Germinal center (tissue), 1 donor: ENCODE measurements at regions not wholly inside any gene's neighbourhood (a gene's known extent, or its start where the extent isn't known, plus 50 kb on each side); places are given as distances from the start of the nearest gene placed in this dataset.

ENCODE experiments used
- DNase-seq: peaks from one replicate; pipeline ENCODE4 v3.0.0; 2012; ENCODE audit warnings: mixed read lengths, low spot score

DNA sequence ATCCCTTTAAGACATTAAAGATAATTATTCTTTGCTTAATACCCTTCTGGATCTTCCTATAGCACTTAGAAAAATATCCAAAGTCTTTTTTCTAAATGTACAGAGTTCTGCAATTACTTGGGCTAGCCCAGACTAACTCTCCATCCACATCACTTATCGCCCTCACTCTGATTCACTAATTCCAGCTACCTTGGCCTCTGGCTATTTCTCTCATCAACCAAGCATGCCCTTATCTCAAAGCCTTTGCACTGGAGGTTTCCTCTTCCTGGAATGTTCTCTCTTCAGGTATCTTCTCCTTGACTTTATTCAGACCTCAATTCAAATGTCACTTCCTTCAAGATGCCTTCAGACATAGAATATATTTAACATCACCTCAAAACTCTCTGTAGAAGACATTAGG is 345.1 kb upstream of the SMIM31 start:
- DNase-seq = no peak

DNA sequence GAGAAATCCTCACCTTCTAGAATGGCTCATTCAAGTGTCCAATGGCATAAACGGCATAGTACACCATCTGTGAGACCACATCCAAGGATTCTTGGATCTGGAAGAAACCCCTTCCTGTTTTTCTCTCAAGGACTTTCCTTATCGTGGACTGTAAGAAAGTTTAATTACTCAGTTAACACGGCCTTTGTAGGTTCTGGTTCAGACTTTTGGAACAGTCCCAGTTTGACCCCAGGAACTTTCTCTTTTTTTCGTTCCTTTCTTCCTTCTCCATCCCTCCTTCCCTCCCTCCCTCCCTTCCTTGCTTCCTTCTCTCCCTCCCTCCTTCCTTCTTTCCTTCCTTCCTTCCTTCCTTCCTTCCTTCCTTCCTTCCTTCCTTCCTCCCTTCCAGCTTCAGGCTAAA is 343.5 kb upstream of the SMIM31 start:
- DNase-seq = no peak

DNA sequence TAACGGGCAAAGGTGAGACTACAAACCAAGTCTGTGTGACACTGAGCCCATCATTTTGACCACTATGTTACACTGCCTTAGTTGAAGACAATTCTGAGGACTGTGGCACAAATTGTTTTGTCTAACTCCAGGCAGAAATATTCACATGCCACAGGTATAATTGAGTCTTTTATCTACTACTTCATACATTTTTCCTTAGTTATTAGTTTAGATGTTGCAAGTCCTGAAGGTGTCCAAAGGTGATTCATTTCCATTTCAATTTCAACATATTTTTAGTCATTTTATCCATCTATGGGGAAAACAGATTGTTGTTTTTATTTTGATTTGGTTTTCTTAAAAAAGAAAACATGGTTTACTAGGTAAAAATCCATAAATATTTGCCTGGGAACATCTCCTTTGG is 341.7 kb upstream of the SMIM31 start:
- no peak for DNase-seq

DNA sequence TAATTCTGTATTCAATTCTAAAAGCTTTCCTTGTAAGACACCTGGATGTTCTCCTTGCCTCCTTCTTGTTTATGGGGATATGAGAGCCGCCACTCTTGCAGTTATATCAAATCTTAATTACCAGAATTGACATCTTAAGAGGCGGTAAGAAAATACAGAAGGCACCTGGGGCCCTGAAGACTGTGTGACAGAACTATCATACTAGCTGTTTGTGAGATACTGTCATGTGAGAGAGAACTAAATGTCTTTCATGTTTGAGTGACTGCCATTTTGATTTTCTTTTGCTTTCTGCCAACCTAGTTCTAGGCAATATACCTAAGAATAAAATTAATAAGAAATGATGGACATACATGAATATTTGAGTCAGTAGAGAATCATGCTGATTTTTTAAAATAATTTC is 340.2 kb upstream of the SMIM31 start:
- no peak for DNase-seq

DNA sequence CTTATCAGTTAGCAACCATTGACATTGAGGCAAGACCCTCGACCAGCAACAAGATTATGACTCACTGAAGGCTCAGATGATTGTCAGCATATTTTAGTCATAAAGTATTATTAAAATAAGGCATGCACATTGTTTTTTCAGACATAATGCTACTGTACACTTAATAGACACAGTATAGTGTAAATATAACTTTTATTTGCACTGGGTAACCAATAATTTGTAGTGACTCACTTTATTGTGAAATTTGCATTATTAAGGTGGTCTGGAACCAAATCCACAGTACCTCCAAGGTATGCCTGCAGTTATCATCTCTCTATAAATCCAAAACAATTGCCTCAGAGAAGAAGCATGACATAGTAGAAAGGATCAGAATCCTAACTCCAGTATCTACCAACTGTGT is 330.1 kb upstream of the SMIM31 start:
- DNase-seq = no peak

DNA sequence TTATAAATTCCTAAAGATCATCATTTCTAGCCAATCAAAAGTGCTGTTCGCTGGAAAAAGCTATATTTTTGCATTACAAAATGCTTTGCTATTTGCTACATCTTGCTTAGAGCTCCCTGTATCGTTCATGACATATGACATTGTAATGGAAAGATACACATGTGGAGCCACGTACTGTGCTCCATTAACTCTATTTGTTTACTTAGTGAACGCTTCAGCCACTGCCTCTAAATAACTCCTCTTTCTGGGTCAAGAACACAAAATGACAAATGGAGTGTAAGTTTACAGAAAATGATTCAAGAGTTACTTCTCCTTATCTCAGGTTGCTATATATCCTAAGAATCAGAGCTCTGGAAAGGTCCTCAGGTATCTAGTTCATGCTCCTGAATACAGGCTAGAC is 329.1 kb upstream of the SMIM31 start:
- no peak for DNase-seq

DNA sequence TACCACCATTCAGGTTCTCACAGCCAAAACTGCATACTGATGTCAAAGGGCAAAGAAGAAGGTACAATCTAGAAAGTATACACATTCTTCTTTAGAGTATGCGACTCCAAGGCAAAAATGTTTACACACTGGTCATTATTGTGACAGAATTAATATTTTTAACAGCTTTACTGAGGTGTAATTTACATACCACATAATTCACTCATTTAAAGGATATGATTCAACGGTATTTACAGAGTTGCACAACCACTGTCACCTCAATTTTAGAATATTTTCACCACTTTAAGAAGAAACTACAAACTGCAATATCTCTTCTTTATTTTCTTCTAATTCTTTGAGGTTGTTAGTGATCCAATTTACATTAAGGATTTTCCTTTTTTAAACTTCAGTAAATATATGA is 325.4 kb upstream of the SMIM31 start:
- DNase-seq = no peak

DNA sequence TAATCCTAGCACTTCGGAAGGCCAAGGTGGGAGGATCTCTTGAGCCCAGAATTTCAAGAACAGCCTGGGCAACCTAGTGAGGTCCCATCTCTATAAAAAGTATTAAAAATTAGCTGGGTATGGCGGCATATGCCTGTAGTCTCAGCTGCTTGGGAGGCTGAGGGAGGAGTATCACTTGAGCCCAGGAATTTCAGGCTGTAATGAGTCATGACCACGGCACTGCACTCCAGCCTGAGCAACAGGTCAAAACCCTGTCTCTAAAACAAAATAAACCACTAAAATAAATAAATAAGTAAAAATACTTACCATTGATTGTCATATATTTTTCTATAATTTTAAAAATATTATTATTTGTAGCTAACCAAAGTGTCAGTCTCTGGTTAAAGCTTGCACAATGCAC is 315.6 kb upstream of the SMIM31 start:
- DNase-seq = no peak

DNA sequence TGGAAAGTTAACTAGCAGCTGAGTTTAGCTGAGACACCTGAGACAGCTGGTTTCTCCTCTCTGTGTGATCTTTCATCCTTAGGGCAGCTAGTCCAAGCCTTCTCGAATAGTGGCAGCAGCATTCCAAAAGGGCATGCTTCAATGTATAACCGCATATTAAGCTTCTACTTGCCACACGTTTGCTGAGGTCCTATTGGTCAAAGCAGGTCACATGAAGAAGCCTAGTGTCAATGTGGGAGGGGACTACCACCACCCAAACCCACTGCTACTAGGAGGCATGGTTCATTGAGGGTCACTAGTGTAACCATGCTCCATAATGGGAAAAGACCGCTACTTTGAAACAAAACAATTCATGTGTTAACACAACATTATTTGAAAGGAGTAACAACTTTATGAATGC is 314.9 kb upstream of the SMIM31 start:
- no peak for DNase-seq

DNA sequence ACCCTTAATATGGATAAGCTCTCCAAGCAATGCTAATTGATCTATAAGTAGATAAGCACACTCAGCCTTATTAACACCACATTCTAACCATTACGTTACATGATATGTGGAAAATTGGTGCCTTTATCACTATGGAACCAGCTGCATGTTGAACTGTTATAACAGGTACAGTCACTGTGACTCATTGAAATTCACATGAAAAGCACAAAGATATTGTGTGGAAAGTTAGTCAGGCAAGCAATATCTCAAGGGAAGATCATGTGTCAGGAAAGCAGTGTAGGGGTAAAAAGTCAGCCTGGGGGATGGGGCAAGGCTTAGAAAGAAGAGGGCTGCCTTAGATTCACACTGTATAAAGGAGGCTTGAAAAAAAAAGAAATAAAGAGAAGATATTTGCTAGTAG is 313.7 kb upstream of the SMIM31 start:
- no peak for DNase-seq

DNA sequence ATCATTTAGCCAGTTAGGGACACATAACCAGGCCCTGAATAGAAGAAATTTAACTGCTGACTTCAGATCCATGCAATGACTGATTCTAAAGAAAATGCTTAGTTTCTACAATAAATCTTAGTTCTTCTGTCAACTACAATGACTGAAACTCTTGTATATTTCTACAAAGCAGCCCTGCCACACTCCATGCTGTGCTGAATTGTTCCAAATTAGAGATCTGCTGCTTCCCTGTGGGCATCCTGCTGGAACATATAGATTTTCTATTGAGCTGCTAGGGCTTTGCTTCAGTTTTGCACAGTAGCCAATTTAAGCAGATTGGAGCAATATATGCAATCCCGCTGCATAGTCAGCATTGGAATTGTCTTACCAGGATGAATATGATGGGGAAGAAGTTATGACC is 312.8 kb upstream of the SMIM31 start:
- DNase-seq = no peak

DNA sequence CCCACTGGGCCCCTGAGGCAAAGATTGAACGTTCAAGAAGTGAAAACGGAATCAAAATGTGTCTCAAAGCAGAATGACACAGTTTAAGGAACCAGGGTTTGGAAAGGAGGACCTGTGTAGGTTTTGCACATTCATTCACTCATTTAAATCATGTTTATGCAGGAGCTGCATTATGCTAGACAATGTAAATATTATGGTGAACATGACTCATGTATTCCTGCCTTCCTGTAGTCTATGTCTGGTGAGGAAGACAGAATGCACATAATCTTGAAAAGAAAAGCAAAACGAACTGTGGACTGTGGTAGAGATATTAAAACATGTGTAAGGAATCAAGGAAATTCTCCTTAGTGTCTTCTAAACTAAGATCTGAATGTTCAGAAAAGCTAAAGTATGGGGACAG is 311.8 kb upstream of the SMIM31 start:
- no peak for DNase-seq

DNA sequence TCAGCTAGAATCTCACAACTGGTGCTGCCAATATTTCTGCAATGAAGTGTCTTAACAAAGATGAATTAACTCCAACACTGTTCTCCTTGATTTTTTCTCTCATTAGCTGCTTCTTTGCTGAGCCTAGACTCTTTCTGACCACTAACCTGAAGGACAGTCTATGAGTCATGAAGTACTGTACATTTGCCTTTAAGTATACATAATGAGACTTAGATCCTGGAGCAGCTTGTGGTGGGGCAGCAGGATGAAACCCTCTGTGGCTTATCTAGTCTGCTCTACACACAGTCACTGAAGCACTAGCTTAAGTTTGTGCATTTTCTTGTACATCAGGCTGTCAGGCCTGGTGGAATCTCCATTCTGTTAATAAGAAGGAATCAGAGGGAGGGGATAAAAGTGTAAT is 307.4 kb upstream of the SMIM31 start:
- DNase-seq = no peak

DNA sequence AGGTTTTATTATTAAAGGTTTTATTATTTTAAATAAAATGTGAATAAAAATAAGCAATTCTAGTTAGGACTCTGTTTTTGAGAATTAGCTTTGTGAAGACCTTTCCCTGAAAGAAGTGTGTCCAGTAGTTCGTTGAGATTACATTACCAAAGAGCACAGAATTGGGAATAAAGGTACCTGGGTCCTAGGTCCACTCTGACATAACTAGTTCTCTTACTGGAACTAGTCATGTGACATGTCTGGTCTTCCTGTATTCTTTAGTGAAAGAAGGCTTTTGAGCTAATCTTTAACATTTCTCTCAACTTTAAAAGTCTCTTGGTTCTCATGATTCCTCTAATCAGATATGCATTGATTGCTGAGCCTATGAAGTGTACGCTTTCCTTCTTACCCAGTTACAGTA is 292.0 kb upstream of the SMIM31 start:
- no peak for DNase-seq

DNA sequence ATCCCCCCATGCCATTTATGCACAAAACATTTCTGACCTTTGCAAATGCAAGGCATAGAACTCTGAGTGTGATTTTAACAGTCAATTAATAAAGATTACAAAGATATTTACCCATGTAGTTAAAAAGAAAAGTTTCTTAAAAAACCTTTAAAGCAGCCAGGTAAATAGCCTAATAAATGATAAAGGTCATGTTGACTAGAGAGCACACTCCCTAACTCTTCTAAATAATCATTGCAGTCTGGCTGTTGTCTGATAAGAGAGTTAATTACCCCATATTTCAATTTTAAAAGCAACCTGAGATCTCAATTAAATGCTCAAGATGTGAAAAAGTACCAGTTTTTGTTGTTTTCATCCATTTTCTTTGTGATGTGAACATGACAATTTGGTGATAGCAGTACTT is 291.5 kb upstream of the SMIM31 start:
- no peak for DNase-seq

DNA sequence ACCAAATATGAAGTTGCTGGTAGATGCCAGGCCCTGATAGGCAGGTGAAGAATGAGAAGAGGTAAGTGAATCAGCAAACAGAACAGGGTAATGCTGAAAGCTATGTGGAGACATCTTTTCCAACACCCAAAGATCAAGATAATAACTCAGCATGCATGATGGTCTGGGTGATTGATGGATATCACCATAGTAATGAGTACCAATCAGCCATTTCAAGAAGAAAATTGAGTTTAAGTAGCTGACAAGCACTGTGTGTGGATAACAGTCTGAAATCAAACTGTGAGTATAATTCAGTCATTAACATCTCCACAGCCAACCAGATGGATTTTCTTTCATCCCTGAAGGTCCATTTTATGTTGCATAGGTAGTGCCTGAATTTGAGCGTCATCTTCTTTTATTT is 289.6 kb upstream of the SMIM31 start:
- no peak for DNase-seq

DNA sequence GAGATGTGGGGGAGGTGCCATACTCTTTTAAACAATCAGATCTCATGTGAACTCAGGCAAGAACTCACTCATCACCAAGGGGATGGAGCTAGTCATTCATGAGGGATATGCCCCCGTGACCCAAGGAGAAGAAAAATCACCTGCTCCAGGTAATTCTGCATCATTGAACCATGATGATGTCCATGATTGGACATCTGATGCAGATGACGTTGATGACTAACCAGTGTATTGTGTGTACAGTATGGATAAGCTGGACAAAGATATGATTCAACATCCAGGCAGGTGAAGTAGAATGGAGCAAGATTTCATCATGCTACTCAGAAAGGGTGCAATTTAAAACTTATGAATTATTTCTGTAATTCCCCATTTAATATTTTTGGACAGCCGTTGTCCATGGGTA is 286.4 kb upstream of the SMIM31 start:
- no peak for DNase-seq

DNA sequence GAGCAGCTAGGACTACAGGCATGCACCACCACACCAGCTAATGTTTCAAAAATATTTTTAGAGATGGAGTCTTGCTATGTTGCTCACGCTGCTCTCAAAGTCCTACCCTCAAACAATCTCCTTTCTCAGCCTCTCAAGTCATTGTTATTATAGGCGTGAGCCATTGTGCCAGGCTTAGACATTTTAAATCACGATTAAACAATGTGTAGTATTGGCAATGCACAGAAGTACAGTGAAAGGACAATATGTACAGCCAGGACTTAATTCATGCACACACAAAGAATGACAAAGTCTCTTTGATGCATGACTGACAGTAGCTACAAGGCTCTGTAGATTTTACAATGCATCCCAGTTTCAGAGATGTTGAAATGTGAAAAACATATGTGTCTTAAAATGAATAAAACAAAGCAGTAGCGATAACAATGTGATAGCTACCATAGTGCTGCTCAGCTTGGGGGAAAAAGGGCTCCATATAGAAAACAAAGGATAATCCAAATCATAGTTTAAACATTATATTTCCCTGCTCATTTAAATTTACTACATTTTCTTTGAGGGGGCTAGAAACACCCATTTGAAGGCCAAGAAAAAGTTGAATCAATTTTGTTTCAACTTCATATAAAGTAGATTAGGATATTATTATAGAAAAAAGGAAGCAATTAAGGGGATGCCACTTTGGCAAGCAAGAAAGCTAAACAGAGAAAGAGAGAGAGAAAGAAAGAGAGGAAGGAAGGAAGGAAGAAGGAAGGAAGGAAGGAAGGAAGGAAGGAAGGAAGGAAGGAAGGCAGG is 272.4 kb upstream of the SMIM31 start:
- DNase-seq = no peak

DNA sequence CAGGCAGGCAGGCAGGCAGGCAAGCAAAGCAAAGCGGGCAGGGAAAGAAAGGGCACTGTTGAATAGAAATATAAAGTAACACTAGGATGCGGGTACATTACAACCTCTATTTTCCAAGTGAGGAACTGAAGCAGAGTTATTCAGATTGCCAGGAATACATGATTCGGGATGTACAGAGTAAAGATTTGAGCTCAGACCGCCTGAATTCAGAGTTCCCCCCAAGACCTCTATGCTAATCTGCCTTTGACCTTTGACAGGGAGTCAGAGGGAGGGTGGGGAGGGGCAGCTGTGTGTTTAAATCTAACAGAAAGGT is 271.9 kb upstream of the SMIM31 start:
- DNase-seq = no peak

DNA sequence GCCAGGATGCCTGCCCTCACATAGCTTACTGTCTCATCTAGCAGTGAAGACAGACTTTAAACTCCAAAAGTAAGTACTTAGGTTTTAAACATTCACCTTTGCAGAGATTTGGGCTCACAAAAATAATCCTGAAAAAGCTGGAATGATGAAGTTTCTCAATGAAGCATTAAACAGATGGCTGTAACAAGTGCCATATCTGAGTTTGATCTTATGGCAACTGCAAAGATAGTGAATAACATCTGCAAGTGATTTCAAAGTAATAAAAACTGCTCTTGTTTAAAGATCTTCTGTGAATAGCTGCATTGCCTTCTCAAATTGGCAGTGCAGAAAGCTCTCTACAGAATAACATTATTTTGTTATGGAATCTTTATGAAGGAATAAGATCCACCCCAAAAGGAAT is 271.2 kb upstream of the SMIM31 start:
- no peak for DNase-seq

DNA sequence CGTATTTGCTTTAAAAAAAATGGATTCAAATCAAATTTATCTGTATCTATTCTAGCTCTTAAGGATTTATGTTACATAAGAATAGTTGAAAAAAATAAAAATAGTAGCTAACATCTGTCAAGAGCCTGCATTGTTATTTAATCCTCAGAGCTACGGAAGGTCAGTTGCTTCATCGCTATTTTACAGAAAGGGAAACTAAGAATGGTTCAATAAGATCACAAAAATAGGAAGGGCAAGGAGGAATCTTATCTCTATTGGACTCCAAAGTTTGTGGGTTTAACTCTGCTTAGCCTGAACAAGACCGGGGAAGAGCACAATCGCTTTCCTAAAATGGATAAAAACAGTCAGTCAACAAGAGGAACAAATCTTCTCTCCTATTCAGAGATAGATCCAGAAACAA is 270.2 kb upstream of the SMIM31 start:
- DNase-seq = no peak

DNA sequence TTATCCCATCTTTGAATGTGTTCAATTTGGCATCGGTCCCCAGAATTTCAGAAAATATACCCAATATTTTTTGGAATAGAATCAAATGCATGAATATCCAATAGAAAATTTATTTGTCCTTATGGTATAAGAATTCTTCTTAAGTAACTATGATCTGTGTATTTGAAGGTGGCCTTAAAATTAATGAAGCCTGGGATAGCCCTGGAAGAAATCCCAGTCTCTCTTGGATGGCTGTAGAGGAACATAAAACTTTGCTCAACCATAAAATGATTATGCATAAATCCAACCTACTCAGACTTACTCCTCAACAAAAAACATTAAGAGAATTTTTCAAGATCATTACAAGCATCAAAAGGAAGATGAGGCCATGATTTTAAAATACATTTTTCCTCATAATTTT is 269.4 kb upstream of the SMIM31 start:
- no peak for DNase-seq

DNA sequence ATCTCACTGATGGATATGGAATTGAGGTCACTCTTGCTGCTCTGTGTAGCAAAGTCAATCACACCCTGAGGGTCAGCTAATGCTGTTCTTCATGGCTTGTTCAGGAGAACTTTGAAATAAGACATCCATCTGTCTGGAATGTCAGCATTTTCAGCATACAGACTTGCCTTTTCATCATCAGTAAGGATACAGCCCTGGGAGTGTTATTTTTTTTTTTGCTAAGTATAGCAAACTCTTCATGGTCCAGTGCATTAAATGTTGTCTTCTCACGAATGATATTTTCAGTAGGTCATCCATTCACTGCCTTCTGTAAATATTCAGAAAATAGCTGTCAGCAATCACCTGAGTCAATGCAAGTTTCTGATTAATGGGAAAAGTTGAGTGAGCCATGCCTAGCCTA is 268.8 kb upstream of the SMIM31 start:
- DNase-seq = no peak

DNA sequence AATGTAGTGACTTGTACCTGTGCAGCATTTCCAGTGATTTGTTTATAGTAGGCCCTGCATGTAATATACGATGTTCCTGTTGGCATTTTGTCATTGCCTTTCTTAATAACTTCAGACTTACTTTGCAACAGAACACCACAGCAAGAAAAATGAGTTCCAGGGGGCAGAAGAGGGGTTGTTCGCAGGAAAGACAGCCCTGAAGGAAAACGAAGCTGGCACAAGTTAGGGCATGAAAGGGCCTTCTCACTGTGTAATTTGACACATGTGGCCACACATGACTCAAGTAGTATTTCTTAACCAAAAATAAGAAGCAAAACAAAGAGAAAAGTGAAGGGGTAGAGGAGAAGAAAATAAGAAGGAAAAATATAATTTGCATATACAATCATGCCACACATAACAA is 265.8 kb upstream of the SMIM31 start:
- DNase-seq = no peak

DNA sequence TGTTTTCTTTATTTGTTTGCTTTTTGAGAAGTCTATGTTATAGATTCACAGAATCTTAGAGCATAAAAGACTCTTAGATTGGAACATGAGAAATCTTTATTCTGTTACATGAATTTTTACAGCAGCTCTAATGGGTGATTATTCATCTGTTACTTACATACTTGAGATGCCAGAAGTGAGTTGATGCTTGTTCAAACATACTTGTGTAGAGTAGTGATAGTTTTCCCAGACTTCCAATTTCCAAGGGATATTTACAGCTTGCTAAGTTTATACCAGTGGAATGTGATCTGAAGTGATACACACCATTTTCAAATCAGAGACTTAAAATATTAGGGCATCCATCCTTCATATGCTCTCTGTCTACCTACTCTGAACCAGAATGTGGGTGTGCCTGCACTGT is 252.9 kb upstream of the SMIM31 start:
- no peak for DNase-seq
